GM12874 (cell line): ENCODE measurements at regions not wholly inside any gene's neighbourhood (a gene's known extent, or its start where the extent isn't known, plus 50 kb on each side); places are given as distances from the start of the nearest gene placed in this dataset.

ENCODE experiments used
- CTCF ChIP-seq: IDR thresholded peaks from 2 replicates; pipeline ENCODE4 v1.5.1; 2011; ENCODE audit warnings: low read depth, mild to moderate bottlenecking, control low read depth, low read length, moderate library complexity; ENCODE audit not compliant: insufficient read depth

- TF ChIP-seq CTCF = no peak
Measured at GRCh38 chr17:34798581-34798980, 162.7 kb downstream of the CCT6B start.

GRCh38 chr17:34797720-34798119 lies 163.5 kb downstream of the CCT6B start:
- TF ChIP-seq CTCF = no peak

- no peak for TF ChIP-seq CTCF
Measured at GRCh38 chr17:34793231-34793908, 167.9 kb downstream of the CCT6B start.

GRCh38 chr17:34788696-34789095 lies 172.6 kb downstream of the CCT6B start:
- no peak for TF ChIP-seq CTCF

GRCh38 chr17:34784526-34784925 lies 176.7 kb downstream of the CCT6B start:
- no peak for TF ChIP-seq CTCF

GRCh38 chr17:34782271-34782670 lies 179.0 kb downstream of the CCT6B start:
- TF ChIP-seq CTCF = no peak

- TF ChIP-seq CTCF = no peak
Measured at GRCh38 chr17:34781571-34782108, 179.6 kb downstream of the CCT6B start.
